GM18499 (cell line): ENCODE measurements at regions not wholly inside any gene's neighbourhood (a gene's known extent, or its start where the extent isn't known, plus 50 kb on each side); places are given as distances from the start of the nearest gene placed in this dataset.
"Not testable (repeated sequence)": the region's sequence is repeated elsewhere in the genome, so short reads cannot be mapped to it uniquely, and the experiment has no call there.

ENCODE experiments used
- ATAC-seq: cut with Tn5 transposase; IDR thresholded peaks from one replicate; pipeline ENCODE4 v1.9.1; 2021; ENCODE audit warnings: moderate number of reproducible peaks; ENCODE audit not compliant: insufficient read depth, unreplicated experiment

GRCh38 chr11:87501388-87501787 lies 463.7 kb downstream of the TMEM135 start:
- ATAC-seq = no peak

GRCh38 chr11:87494936-87495335 lies 457.2 kb downstream of the TMEM135 start:
- ATAC-seq = not testable (repeated sequence)

GRCh38 chr11:87494026-87494425 lies 456.3 kb downstream of the TMEM135 start:
- ATAC-seq = not testable (repeated sequence)

GRCh38 chr11:87493516-87493915 lies 455.8 kb downstream of the TMEM135 start:
- ATAC-seq = no peak

- no peak for ATAC-seq
Observed at GRCh38 chr11:87491381-87491780, 453.6 kb downstream of the TMEM135 start.

GRCh38 chr11:87490671-87491070 lies 452.9 kb downstream of the TMEM135 start:
- ATAC-seq = no peak

- no peak for ATAC-seq
Observed at GRCh38 chr11:87484566-87484965, 446.8 kb downstream of the TMEM135 start.

- no peak for ATAC-seq
Observed at GRCh38 chr11:87477321-87477720, 439.6 kb downstream of the TMEM135 start.

GRCh38 chr11:87473174-87473573 lies 435.4 kb downstream of the TMEM135 start:
- no peak for ATAC-seq

GRCh38 chr11:87466223-87466622 lies 428.5 kb downstream of the TMEM135 start:
- no peak for ATAC-seq

- ATAC-seq = no peak
Observed at GRCh38 chr11:87465716-87466115, 428.0 kb downstream of the TMEM135 start.

- ATAC-seq = no peak
Observed at GRCh38 chr11:87463486-87464102, 425.9 kb downstream of the TMEM135 start.

GRCh38 chr11:87462171-87462570 lies 424.4 kb downstream of the TMEM135 start:
- no peak for ATAC-seq

- ATAC-seq = no peak
Observed at GRCh38 chr11:87460842-87461637, 423.3 kb downstream of the TMEM135 start.

GRCh38 chr11:87460279-87460678 lies 422.5 kb downstream of the TMEM135 start:
- no peak for ATAC-seq

GRCh38 chr11:87459351-87459750 lies 421.6 kb downstream of the TMEM135 start:
- ATAC-seq = no peak

GRCh38 chr11:87456499-87456898 lies 418.8 kb downstream of the TMEM135 start:
- no peak for ATAC-seq

- ATAC-seq = no peak
Observed at GRCh38 chr11:87455180-87455579, 417.4 kb downstream of the TMEM135 start.

GRCh38 chr11:87454241-87454640 lies 416.5 kb downstream of the TMEM135 start:
- peak; percentile 78 for ATAC-seq

GRCh38 chr11:87453531-87454089 lies 415.9 kb downstream of the TMEM135 start:
- peak; percentile 12 for ATAC-seq

GRCh38 chr11:87452025-87452424 lies 414.3 kb downstream of the TMEM135 start:
- ATAC-seq = not testable (repeated sequence)
